ENCODE measurements at regions not wholly inside any gene's neighbourhood (a gene's known extent, or its start where the extent isn't known, plus 50 kb on each side); places are given as distances from the start of the nearest gene placed in this dataset.

DNA sequence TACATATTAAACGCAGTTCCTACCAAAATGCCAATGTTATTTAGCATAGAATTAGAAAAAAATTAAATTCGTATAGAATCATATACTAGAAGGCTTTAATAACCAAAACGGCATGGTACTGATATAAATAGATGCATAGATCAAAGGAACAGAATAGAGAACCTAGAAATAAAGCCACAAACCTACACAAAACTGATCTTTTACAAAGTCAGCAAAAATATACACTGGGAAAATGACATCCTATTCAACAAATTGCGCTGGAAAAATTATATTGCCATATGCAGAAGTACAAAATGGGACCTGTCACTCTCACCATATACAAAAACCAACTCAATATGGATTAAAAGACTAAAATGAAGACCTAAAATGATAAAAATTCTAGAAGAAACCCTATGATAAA lies 1882.6 kb downstream of the TP53TG3F start:
- H3F3A ChIP-seq (ENCODE audit: low read length, unreplicated experiment): no peaks in the 10 kb centered on the region
- 0 out of 2 replicates have a peak, but pooled peaks cover 3% of the 10 kb centered on the region for H3K9me3 ChIP-seq (ENCODE audit: low read length)
- H3K79me2 ChIP-seq (ENCODE audit: low read length): no peaks in the 10 kb centered on the region
- H2AFZ ChIP-seq (ENCODE audit: low read length): no peak overlapping the region
- H3K36me3 ChIP-seq (ENCODE audit: low read depth, low read length): no peaks in the 10 kb centered on the region
- no TSS peak for BruUV-seq (replicated peaks)
- H3K27ac ChIP-seq (ENCODE audit: low read length): no peak overlapping the region
- TF ChIP-seq EZH2 (IDR thresholded peaks at IDR 0.05; ENCODE audit: low read length, unreplicated experiment) (no peak), EZH2phosphoT487 (IDR thresholded peaks at IDR 0.05; ENCODE audit: borderline replicate concordance, low read length) (no peak), CTCF (conservative IDR thresholded peaks at IDR 0.05; ENCODE audit: low read depth, low read length) (no peak)
- H3K9ac ChIP-seq (ENCODE audit: low read length): no peak overlapping the region
- POLR2A ChIA-PET (ENCODE audit: unreplicated experiment): no interaction called here
- H4K20me1 ChIP-seq (ENCODE audit: low read length): no peaks in the 10 kb centered on the region
- CTCF ChIA-PET: no interaction called here
- no peak for DNase-seq
- no peaks in the 10 kb centered on the region for H3K9me2 ChIP-seq (replicated peaks; ENCODE audit: low read length)
- no peaks in the 10 kb centered on the region for H3K4me1 ChIP-seq (ENCODE audit: insufficient read depth, low read length)
- H3K4me2 ChIP-seq (ENCODE audit: low read length): no peak overlapping the region
- intact Hi-C loops (cut with micrococcal nuclease): no loop called here
- ATAC-seq: no peak
- no peaks in the 10 kb centered on the region for H3K27me3 ChIP-seq (ENCODE audit: low read length)
- no peak overlapping the region for H3K4me3 ChIP-seq (ENCODE audit: low read length)

- Histone ChIP-seq H3F3A (ENCODE audit: low read length, unreplicated experiment) (no peaks in the 10 kb centered on the region), H3K79me2 (ENCODE audit: low read length) (no peaks in the 10 kb centered on the region), H3K27me3 (ENCODE audit: low read length) (no peaks in the 10 kb centered on the region), H3K9me3 (ENCODE audit: low read length) (no peaks in the 10 kb centered on the region), H3K4me1 (ENCODE audit: insufficient read depth, low read length) (no peaks in the 10 kb centered on the region), H3K9me2 (replicated peaks; ENCODE audit: low read length) (no peaks in the 10 kb centered on the region), H3K9ac (ENCODE audit: low read length) (no peak overlapping the region), H3K27ac (ENCODE audit: low read length) (no peak overlapping the region), H4K20me1 (ENCODE audit: low read length) (no peaks in the 10 kb centered on the region), H3K4me3 (ENCODE audit: low read length) (no peak overlapping the region), H3K36me3 (ENCODE audit: low read depth, low read length) (no peaks in the 10 kb centered on the region), H2AFZ (ENCODE audit: low read length) (no peak overlapping the region), H3K4me2 (ENCODE audit: low read length) (no peak overlapping the region)
- no peak for DNase-seq
- no peak for ATAC-seq
- CTCF ChIA-PET: no interaction called here
- no peak for TF ChIP-seq CTCF (conservative IDR thresholded peaks at IDR 0.05; ENCODE audit: low read depth, low read length)
- TF ChIP-seq EZH2 (IDR thresholded peaks at IDR 0.05; ENCODE audit: low read length, unreplicated experiment): no peak
- no peak for TF ChIP-seq EZH2phosphoT487 (IDR thresholded peaks at IDR 0.05; ENCODE audit: borderline replicate concordance, low read length)
- intact Hi-C loops (cut with micrococcal nuclease): no loop called here
- POLR2A ChIA-PET (ENCODE audit: unreplicated experiment): no interaction called here
- BruUV-seq (replicated peaks): no TSS peak
Measured at GRCh38 chr16:35344012-35344762, 1884.8 kb downstream of the TP53TG3F start.

GRCh38 chr16:35352431-35352830 lies 1893.0 kb downstream of the TP53TG3F start:
- Histone ChIP-seq H3K9ac (ENCODE audit: low read length) (no peak overlapping the region), H3K4me1 (ENCODE audit: insufficient read depth, low read length) (no peaks in the 10 kb centered on the region), H3K9me2 (replicated peaks; ENCODE audit: low read length) (no peaks in the 10 kb centered on the region), H3F3A (ENCODE audit: low read length, unreplicated experiment) (no peaks in the 10 kb centered on the region), H3K9me3 (ENCODE audit: low read length) (0 out of 2 replicates have a peak, but pooled peaks cover 5% of the 10 kb centered on the region), H2AFZ (ENCODE audit: low read length) (no peak overlapping the region), H3K79me2 (ENCODE audit: low read length) (no peaks in the 10 kb centered on the region), H3K4me3 (ENCODE audit: low read length) (no peak overlapping the region), H4K20me1 (ENCODE audit: low read length) (no peaks in the 10 kb centered on the region), H3K4me2 (ENCODE audit: low read length) (no peak overlapping the region), H3K27me3 (ENCODE audit: low read length) (no peaks in the 10 kb centered on the region), H3K36me3 (ENCODE audit: low read depth, low read length) (no peaks in the 10 kb centered on the region), H3K27ac (ENCODE audit: low read length) (no peak overlapping the region)
- ATAC-seq: no peak
- intact Hi-C loops (cut with micrococcal nuclease): no loop called here
- TF ChIP-seq CTCF (conservative IDR thresholded peaks at IDR 0.05; ENCODE audit: low read depth, low read length) (no peak), EZH2 (IDR thresholded peaks at IDR 0.05; ENCODE audit: low read length, unreplicated experiment) (no peak), EZH2phosphoT487 (IDR thresholded peaks at IDR 0.05; ENCODE audit: borderline replicate concordance, low read length) (no peak)
- ChIA-PET CTCF (no interaction called here), POLR2A (ENCODE audit: unreplicated experiment) (no interaction called here)
- DNase-seq: no peak
- BruUV-seq (replicated peaks): no TSS peak

All from PC-3 (cell line).